B cell (primary cell): ENCODE measurements at regions not wholly inside any gene's neighbourhood (a gene's known extent, or its start where the extent isn't known, plus 50 kb on each side); places are given as distances from the start of the nearest gene placed in this dataset.

Experiments
- ATAC-seq: fragments of 200-7000 bp; cut with Tn5 transposase; one replicate; pipeline ENCODE4 v1.10.0; 2021; ENCODE audit warnings: low read depth, mild to moderate bottlenecking, moderate number of reproducible peaks, moderate library complexity
- CTCF ChIA-PET: fragments of 350-600 bp; sonication (Branson Sonifier 250); formaldehyde crosslinking; loops from one replicate; lab custom pipeline; 2021; ENCODE audit warnings: antibody characterized with exemption, inconsistent platforms; lab: Charles Lee
- POLR2A ChIA-PET: fragments of 350-600 bp; sonication (Branson Sonifier 250); formaldehyde crosslinking; loops from one replicate; lab custom pipeline; 2021; ENCODE audit warnings: antibody characterized with exemption; lab: Charles Lee
- DNase-seq: peaks from one replicate; pipeline ENCODE4 v3.0.0; 2013
- H2AFZ ChIP-seq: 2 replicates; pipeline ENCODE4 v1.6.1; 2012; ENCODE audit warnings: mild to moderate bottlenecking, low read depth, low read length; ENCODE audit not compliant: insufficient read depth, poor library complexity, severe bottlenecking
- H3K27ac ChIP-seq, 2 donors: 1 replicate in 1 of 2; 2 replicates in 1 of 2; pipeline ENCODE4 v1.5.1; 2012 to 2013; ENCODE audit warnings: low read length in 2 of 2, mild to moderate bottlenecking in 2 of 2, moderate library complexity in 1 of 2
- H3K27me3 ChIP-seq, 4 experiments: fragments of 200-600 bp in 1 of 4; sonication (generic) in 1 of 4; replicated peaks in 1 of 4; 1 replicate in 2 of 4; 2 replicates in 2 of 4; pipeline versions ENCODE4 v1.6.1 to v1.7.0; 2013 to 2016; ENCODE audit warnings: low read length in 3 of 4, mild to moderate bottlenecking in 2 of 4, mixed read lengths in 1 of 4, moderate library complexity in 1 of 4; ENCODE audit not compliant: insufficient read depth in 4 of 4, control insufficient read depth in 3 of 4; ENCODE audit errors: control extremely low read depth in 1 of 4
- H3K36me3 ChIP-seq, 2 experiments: replicated peaks in 1 of 2; 1 replicate in 1 of 2; 2 replicates in 1 of 2; pipeline versions ENCODE4 v1.6.1 to v1.7.1; 2013; ENCODE audit warnings: low read length in 1 of 2; ENCODE audit not compliant: insufficient read depth in 2 of 2, control insufficient read depth in 1 of 2; ENCODE audit errors: control extremely low read depth in 1 of 2, extremely low read depth in 1 of 2
- H3K4me1 ChIP-seq, 2 donors: fragments of 200-600 bp in 1 of 2; sonication (generic) in 1 of 2; 1 replicate in 1 of 2; 2 replicates in 1 of 2; pipeline versions ENCODE4 v1.5.1 to v1.6.1; 2013 to 2017; ENCODE audit warnings: low read length in 2 of 2; ENCODE audit not compliant: control insufficient read depth in 2 of 2, insufficient read depth in 2 of 2
- H3K4me2 ChIP-seq: replicated peaks from 2 replicates; pipeline ENCODE3; 2012; ENCODE audit warnings: mild to moderate bottlenecking, low read depth, low read length; ENCODE audit not compliant: poor library complexity, severe bottlenecking
- H3K4me3 ChIP-seq, 5 experiments: fragments of 200-600 bp in 1 of 5; sonication (generic) in 1 of 5; 1 replicate in 3 of 5; 2 replicates in 2 of 5; pipeline versions ENCODE4 v1.5.1 to v1.7.0; 2011 to 2016; ENCODE audit warnings: low read length in 4 of 5, mild to moderate bottlenecking in 4 of 5, low read depth in 2 of 5, control low read depth in 1 of 5, moderate library complexity in 1 of 5; ENCODE audit not compliant: insufficient read depth in 1 of 5; ENCODE audit errors: control extremely low read depth in 1 of 5, extremely low read depth in 1 of 5
- H3K79me2 ChIP-seq: fragments of 200-600 bp; sonication (generic); one replicate; pipeline ENCODE4 v1.6.0; 2016; ENCODE audit warnings: low read length; ENCODE audit not compliant: control insufficient read depth, insufficient read depth
- H3K9ac ChIP-seq: fragments of 200-600 bp; sonication (generic); 2 replicates; pipeline ENCODE4 v1.6.1; 2017; ENCODE audit warnings: mild to moderate bottlenecking, low read length, moderate library complexity
- H3K9me3 ChIP-seq, 3 donors: one replicate each; pipeline versions ENCODE4 v1.6.1 to v1.7.1; 2013; ENCODE audit warnings: low read length in 2 of 3; ENCODE audit not compliant: control insufficient read depth in 2 of 3, insufficient read depth in 1 of 3; ENCODE audit errors: control extremely low read depth in 1 of 3
- H4K20me1 ChIP-seq: 2 replicates; pipeline ENCODE4 v1.6.0; 2012; ENCODE audit warnings: mild to moderate bottlenecking, low read length; ENCODE audit not compliant: insufficient read depth, control insufficient read depth, poor library complexity, severe bottlenecking
- H3K27ac Mint-ChIP-seq: one replicate; pipeline ENCODE4 v1.8.0; 2021; ENCODE audit warnings: mixed read lengths
- H3K27me3 Mint-ChIP-seq: one replicate; pipeline ENCODE4 v1.8.0; 2021; ENCODE audit warnings: mixed read lengths
- H3K4me1 Mint-ChIP-seq: one replicate; pipeline ENCODE4 v1.8.0; 2021; ENCODE audit warnings: mixed read lengths
- H3K4me3 Mint-ChIP-seq: one replicate; pipeline ENCODE4 v1.8.0; 2021; ENCODE audit warnings: mixed read lengths
- H3K9me3 Mint-ChIP-seq: one replicate; pipeline ENCODE4 v1.8.0; 2022; ENCODE audit warnings: mixed read lengths; ENCODE audit not compliant: insufficient read depth
- EZH2 ChIP-seq: IDR thresholded peaks from 2 replicates; pipeline ENCODE4 v1.6.1; 2012; ENCODE audit warnings: borderline replicate concordance, low read depth, mild to moderate bottlenecking, moderate library complexity, low read length; ENCODE audit not compliant: insufficient read depth, poor library complexity, severe bottlenecking
- WGBS: methylation state at CpG from one replicate; pipeline ENCODE4 v1.1.5; 2013; ENCODE audit warnings: missing lambda C conversion rate; ENCODE audit not compliant: insufficient coverage; 5-methylcytosine and 5-hydroxymethylcytosine counted together
- intact Hi-C: fragments of 100-400 bp; cut with micrococcal nuclease; formaldehyde crosslinking; loops from one replicate; pipeline ENCODE4 v1.10.0; 2022
- TF ChIP-seq, protein P1 (sequence below): fragments of 200-600 bp; IDR thresholded peaks from one replicate; pipeline ENCODE4 v1.8.0; 2022; ENCODE audit warnings: antibody characterized with exemption, mild to moderate bottlenecking

GRCh38 chrX:124239911-124240310, 92.5 kb upstream of the TEX13D start:
- ChIA-PET POLR2A (no interaction called here), CTCF (no interaction called here)
- no peaks in the 10 kb centered on the region for H3K4me1 ChIP-seq
- Mint-ChIP-seq H3K27ac (no peak overlapping the region), H3K27me3 (no peaks in the 10 kb centered on the region), H3K4me1 (no peaks in the 10 kb centered on the region), H3K4me3 (no peak overlapping the region), H3K9me3 (no peaks in the 10 kb centered on the region)
- no peak overlapping the region for H3K4me3 ChIP-seq
- H2AFZ ChIP-seq, result no peak overlapping the region
- no peaks in the 10 kb centered on the region for H3K27me3 ChIP-seq
- H4K20me1 ChIP-seq, result no peaks in the 10 kb centered on the region
- intact Hi-C loops, result no loop called here
- H3K79me2 ChIP-seq, result no peaks in the 10 kb centered on the region
- no peaks in the 10 kb centered on the region for H3K36me3 ChIP-seq
- no peaks in the 10 kb centered on the region for H3K9me3 ChIP-seq
- no peak for TF ChIP-seq EZH2
- TF ChIP-seq, protein P1, sequence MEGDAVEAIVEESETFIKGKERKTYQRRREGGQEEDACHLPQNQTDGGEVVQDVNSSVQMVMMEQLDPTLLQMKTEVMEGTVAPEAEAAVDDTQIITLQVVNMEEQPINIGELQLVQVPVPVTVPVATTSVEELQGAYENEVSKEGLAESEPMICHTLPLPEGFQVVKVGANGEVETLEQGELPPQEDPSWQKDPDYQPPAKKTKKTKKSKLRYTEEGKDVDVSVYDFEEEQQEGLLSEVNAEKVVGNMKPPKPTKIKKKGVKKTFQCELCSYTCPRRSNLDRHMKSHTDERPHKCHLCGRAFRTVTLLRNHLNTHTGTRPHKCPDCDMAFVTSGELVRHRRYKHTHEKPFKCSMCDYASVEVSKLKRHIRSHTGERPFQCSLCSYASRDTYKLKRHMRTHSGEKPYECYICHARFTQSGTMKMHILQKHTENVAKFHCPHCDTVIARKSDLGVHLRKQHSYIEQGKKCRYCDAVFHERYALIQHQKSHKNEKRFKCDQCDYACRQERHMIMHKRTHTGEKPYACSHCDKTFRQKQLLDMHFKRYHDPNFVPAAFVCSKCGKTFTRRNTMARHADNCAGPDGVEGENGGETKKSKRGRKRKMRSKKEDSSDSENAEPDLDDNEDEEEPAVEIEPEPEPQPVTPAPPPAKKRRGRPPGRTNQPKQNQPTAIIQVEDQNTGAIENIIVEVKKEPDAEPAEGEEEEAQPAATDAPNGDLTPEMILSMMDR, result no peak
- H3K27ac ChIP-seq, result no peak overlapping the region
- no peak overlapping the region for H3K4me2 ChIP-seq
- DNase-seq (no peak), ATAC-seq (no peak)
- WGBS, result no CpG with 5 or more reads among the region's 6 CpGs
- H3K9ac ChIP-seq, result no peak overlapping the region

- DNase-seq (no peak), ATAC-seq (no peak)
- Histone ChIP-seq H3K27me3 (no peaks in the 10 kb centered on the region), H3K79me2 (no peaks in the 10 kb centered on the region), H3K36me3 (no peaks in the 10 kb centered on the region), H3K4me2 (no peak overlapping the region), H3K4me3 (no peak overlapping the region), H3K4me1 (no peaks in the 10 kb centered on the region), H3K27ac (no peak overlapping the region), H4K20me1 (no peaks in the 10 kb centered on the region), H3K9me3 (no peaks in the 10 kb centered on the region), H3K9ac (no peak overlapping the region), H2AFZ (no peak overlapping the region)
- ChIA-PET CTCF (no interaction called here), POLR2A (no interaction called here)
- no peaks in the 10 kb centered on the region for H3K4me1 Mint-ChIP-seq
- no peak for TF ChIP-seq EZH2
- TF ChIP-seq, protein P1, result no peak
- H3K27me3 Mint-ChIP-seq, result no peaks in the 10 kb centered on the region
- H3K9me3 Mint-ChIP-seq, result no peaks in the 10 kb centered on the region
- H3K27ac Mint-ChIP-seq, result no peak overlapping the region
- H3K4me3 Mint-ChIP-seq, result no peak overlapping the region
- intact Hi-C loops, result no loop called here
Measured at GRCh38 chrX:124240422-124240821, 92.0 kb upstream of the TEX13D start.
